ENCODE measurements at regions not wholly inside any gene's neighbourhood (a gene's known extent, or its start where the extent isn't known, plus 50 kb on each side); places are given as distances from the start of the nearest gene placed in this dataset.

- in situ Hi-C loops (cut with MboI; ENCODE audit: low sequenced_read_pairs): no loop called here
Measured at GRCh38 chr3:8237893-8238292, 263.7 kb upstream of the LMCD1 start.

DNA sequence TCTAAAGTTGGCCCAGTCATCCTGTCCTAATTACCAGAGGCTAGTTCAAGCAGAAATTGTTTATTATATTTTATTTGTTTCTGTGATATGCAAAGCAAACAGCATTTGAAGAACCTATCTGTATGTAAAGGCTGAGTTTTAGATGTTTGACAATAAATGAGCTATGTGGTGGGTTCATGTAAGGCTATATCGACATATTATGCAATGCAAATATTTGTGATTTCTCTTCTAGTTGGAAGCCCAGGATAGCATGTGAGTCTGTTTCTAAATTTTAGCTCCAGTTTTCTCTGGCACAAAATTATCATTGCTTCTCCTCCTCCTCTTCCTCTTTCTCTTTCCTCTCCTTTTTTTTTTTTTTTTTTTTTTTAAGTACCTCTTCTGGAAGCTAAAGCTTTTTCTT is 263.2 kb upstream of the LMCD1 start:
- in situ Hi-C loops (cut with MboI; ENCODE audit: low sequenced_read_pairs): no loop called here

DNA sequence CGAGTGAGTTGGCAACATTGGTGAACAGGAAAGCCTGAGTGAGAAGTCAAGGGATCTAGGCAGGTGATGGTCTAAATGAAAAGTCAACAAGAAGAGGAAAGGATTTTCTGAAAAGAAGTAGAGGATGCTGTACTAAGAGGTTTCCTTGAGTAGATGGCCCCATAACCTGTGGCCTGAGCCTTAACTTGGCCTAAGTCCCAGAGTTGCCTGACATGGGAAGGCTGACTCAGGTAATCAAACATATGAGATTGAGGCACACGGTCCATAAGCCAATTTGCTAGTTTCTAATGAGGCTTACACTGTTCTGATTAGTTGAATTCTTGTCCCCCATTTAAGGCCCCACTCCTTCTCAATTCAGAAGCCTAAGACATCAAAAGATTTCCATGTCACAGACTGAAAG is 262.5 kb upstream of the LMCD1 start:
- in situ Hi-C loops (cut with MboI; ENCODE audit: low sequenced_read_pairs): no loop called here

DNA sequence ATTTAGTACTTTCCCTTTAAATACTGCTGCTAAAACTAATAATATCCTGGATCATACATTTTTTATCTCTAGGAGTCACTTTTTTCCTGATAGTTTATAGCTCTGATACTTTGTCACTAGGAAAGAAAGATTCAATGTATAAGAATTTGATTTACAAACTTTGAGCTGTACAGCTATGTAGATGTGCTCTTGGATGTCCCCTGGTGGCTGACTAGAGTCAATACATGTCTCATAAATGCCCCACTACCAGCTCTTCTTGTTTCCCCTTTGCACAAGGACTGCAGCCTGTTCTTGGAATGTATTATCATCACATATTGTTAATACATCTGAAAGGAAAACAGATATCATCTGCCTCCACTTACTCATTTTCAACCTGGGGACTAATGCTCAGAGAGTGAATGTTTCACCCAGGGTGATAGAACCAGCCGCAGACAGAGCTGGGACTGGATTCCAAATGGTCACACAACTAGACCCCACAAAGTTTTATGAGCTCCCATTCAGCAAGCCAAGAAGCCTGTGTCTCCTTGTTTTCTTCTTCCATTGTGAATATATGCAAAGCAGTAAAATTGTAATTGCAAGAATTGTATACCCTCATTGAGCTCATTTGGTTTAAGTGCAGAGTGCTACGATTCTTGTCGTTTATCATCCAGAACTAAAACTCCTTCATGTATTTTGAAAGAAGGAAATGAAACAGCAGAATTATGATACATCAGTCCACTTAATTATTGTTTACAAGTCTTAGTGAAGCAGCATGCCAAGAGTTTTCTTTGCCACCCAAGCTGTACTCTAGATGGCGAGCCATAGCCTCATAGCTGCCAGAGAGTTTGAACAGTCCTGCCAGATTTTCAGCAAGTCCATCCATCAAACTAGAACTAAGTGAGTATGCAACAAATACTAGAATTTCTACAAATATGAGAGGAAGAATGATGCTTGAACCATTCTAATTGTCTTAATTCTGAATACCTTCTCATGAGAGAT is 261.6 kb upstream of the LMCD1 start:
- in situ Hi-C loops (cut with MboI; ENCODE audit: low sequenced_read_pairs): no loop called here

DNA sequence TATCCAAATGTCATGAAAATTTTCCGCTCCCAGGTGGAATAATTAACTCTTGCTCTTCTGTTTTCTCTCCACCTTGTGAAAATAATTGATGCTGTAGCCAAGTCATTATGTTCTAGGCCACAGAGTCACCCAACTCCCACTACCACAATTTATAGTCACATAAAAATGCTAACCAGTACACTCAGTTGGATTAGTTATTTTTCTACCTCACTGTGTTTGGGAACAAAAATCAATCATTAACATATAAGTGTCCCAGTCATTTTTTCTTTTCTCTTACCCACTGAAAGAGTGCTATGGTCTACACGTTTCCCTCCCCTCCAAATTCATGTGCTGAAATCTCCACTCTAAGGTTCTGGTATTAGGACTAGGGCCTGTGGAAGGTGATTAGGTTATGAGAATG is 255.6 kb upstream of the LMCD1 start:
- in situ Hi-C loops (cut with MboI; ENCODE audit: low sequenced_read_pairs): no loop called here

DNA sequence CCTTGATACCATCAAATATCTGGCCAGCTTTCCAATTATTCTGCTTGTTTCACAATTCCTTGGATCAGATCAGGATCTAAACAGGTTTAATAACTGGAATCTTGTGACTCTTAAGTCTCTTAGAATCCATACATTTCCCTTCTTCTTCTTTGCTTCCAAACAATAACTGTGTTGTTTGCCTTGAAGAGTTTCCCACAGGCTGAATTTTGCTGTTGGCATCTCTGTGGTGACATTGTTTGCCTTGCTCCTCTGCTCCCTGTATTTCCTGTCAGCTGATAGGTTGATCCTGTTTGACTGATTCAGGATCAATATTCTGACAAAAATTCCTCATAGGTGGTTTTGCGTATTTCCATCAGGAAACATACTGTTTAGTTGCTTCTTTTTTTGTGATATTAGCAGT is 248.4 kb upstream of the LMCD1 start:
- in situ Hi-C loops (cut with MboI; ENCODE audit: low sequenced_read_pairs): no loop called here

DNA sequence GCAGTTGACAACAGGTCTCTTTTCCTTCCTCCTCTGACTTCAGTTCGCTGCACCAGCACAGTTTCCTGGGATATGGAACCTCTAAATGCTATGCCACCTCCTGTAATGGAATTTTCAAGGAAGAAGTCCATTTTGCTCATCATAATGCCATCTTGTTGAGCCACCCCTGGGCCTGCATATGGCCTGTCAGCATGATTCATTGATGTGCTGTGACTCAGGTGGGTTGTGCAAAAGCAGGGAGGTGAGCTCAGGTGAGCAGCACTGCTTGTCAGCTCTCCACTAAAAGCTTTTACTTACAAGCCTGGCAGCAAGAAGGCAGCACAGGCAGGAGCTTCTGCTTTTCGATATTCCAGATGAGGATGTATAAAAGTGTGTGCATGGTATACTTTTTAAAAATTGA is 247.1 kb upstream of the LMCD1 start:
- in situ Hi-C loops (cut with MboI; ENCODE audit: low sequenced_read_pairs): no loop called here

DNA sequence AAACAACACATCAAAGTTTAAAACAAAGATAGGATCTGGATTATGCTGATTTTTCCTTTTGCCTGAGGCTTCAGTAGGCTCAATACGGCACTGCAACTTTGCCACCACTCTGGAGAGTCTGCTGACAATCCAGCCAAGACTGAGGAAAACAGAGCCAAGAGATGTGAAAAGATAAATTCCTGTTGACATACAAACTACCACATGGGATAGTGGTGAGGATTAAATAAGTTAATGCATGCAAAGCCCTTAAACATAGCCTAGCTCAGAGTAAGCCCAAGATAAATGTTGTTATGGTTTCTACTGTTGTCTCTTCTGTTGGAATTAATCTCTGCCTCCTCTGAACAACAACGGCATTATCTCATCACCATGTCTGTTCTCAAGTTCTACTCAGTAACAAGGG is 245.9 kb upstream of the LMCD1 start:
- in situ Hi-C loops (cut with MboI; ENCODE audit: low sequenced_read_pairs): no loop called here

DNA sequence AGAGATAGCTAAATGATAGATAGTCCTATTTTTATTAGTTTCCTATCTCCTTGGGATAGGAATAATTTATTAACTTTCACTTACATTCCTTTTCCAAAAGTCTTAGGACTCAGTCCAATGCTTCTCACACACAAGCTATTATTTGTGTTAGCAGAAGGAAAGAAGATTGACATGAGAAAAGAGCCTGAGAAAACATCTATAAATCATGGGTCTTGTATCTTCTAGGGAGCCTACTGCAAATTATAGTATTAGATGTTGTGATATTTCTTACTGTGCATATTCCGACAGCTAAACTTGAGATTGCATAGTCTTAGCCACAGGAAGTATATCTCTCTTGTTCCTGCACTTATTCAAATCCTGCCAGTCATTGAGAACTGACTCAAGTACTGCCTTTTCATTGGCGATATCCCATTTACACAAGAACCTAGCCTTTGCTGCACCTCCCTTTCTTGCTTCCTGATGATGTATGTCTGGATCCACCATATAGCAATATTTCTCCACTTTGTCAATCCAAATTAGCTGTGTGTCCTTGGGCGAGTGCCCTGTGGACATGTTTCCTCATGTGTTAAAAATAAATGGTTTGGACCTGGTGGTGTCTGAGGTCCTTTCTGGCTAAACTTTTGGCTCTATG is 245.1 kb upstream of the LMCD1 start:
- in situ Hi-C loops (cut with MboI; ENCODE audit: low sequenced_read_pairs): no loop called here

- in situ Hi-C loops (cut with MboI; ENCODE audit: low sequenced_read_pairs): no loop called here
Measured at GRCh38 chr3:8261018-8261417, 240.6 kb upstream of the LMCD1 start.

- in situ Hi-C loops (cut with MboI; ENCODE audit: low sequenced_read_pairs): no loop called here
Measured at GRCh38 chr3:8266730-8267131, 234.9 kb upstream of the LMCD1 start.

DNA sequence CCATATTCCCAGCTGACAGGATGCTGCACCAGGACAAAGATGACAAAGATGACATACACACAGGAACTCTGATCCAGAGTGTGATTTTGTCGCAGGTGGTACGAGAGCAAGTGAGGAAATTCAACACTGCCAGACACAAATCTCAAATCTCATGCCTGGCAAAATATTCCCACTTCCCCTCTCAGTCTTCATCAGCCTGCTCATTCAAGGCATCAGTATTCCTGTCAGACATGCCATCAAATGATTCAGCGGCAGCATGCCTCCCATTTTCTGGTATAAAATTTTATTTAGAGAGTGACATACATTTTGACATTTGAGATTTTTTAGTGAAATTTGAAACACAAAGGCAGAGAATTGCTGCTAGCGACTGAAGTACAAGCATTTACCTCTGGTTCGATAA is 228.1 kb upstream of the LMCD1 start:
- in situ Hi-C loops (cut with MboI; ENCODE audit: low sequenced_read_pairs): no loop called here

- in situ Hi-C loops (cut with MboI; ENCODE audit: low sequenced_read_pairs): no loop called here
Measured at GRCh38 chr3:8276056-8276455, 225.6 kb upstream of the LMCD1 start.

GRCh38 chr3:8276506-8276905 is 225.1 kb upstream of the LMCD1 start:
- in situ Hi-C loops (cut with MboI; ENCODE audit: low sequenced_read_pairs): no loop called here

DNA sequence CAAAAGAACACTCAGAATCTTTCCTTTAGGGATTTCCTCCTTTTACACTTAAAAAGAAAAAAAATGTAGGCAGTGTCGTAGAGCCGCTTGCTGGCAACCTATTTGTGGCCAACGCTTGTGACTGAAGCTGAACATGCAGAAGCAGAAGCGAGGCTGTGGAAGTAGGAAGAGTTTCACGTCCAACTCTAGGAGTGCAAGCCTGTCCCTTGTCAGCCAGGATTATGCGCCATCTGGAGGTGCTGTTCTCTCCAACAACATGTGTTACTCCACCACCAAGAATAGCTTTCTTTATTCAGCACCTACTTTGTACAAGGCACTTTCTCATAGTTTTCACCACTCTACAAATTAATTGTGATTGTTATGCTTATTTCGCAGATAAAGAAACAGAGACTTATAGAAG is 223.2 kb upstream of the LMCD1 start:
- in situ Hi-C loops (cut with MboI; ENCODE audit: low sequenced_read_pairs): no loop called here

DNA sequence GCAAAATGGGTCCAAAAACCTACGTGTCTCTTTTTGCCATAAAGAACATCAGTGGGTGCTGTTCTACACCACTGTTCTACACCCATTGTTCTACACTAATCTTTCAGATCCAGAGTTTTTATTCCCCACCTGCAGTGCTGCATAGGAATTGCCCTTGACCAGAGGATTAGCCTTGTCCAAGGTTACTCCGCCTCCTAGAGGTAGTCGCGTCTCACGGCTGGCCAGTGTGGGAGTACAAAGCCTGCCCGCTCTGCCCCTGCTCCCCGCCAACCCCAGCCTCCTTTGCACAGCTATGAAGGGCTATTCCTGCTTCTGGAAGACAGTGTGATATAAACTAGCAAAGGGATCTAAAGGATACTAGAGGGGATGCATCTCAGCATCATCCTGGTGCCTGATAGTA is 222.1 kb upstream of the LMCD1 start:
- in situ Hi-C loops (cut with MboI; ENCODE audit: low sequenced_read_pairs): no loop called here

- in situ Hi-C loops (cut with MboI; ENCODE audit: low sequenced_read_pairs): no loop called here
Measured at GRCh38 chr3:8279886-8280550, 221.6 kb upstream of the LMCD1 start.

DNA sequence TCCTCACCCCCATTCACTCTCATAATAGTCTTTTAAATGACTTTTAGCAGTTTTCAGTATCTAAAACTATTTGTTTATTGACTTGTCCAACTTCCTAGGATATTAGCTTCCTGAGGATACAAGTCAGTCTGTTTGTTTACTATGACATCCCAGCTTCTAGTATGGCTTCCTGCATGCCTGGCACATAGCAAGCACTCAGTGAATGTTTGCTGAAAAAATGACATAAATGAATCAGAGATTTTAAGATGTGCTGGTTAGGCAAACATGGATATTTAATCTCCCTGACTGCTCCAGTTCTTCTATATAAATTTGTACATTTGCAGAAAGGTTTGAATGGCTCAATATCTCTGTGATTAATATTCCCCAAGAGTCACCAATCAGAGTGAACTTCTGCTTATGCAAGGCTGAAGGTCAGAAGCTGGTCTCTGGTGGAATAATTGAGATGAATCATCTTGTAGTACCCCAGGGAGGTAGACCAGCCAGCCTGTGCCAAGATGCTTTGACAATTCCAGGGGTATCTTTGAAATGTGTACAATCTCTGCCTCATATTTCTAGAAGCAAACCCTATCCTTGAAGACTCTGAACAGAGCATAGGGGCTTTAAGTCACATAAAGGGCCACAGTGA is 219.0 kb upstream of the LMCD1 start:
- in situ Hi-C loops (cut with MboI; ENCODE audit: low sequenced_read_pairs): no loop called here

GRCh38 chr3:8283193-8283592 is 218.4 kb upstream of the LMCD1 start:
- in situ Hi-C loops (cut with MboI; ENCODE audit: low sequenced_read_pairs): no loop called here

- in situ Hi-C loops (cut with MboI; ENCODE audit: low sequenced_read_pairs): no loop called here
Measured at GRCh38 chr3:8286086-8286485, 215.5 kb upstream of the LMCD1 start.

- in situ Hi-C loops (cut with MboI; ENCODE audit: low sequenced_read_pairs): no loop called here
Measured at GRCh38 chr3:8286749-8287148, 214.9 kb upstream of the LMCD1 start.
